A673 (cell line): ENCODE measurements at regions not wholly inside any gene's neighbourhood (a gene's known extent, or its start where the extent isn't known, plus 50 kb on each side); places are given as distances from the start of the nearest gene placed in this dataset.

Source experiments
- BruUV-seq: library from RNA; stranded (reverse); fragments of 400-500 nt; replicated peaks from 2 replicates; lab custom pipeline; 2021; lab: Mats Ljungman, UMichigan
- CTCF ChIA-PET: fragments of 300-600 bp; sonication (Branson Sonifier 250); formaldehyde crosslinking; loops from one replicate; lab custom pipeline; 2022; ENCODE audit warnings: antibody characterized with exemption; lab: Charles Lee
- POLR2A ChIA-PET: fragments of 300-600 bp; sonication (Branson Sonifier 250); formaldehyde crosslinking; loops from one replicate; lab custom pipeline; 2022; ENCODE audit warnings: antibody characterized with exemption; ENCODE audit not compliant: low non-redundant PET; lab: Charles Lee
- DNase-seq: peaks from one replicate; pipeline ENCODE4 v3.0.0-alpha.2; 2015; ENCODE audit warnings: low spot score
- H3K27ac ChIP-seq: fragments of 200-600 bp; sonication (generic); 2 replicates; pipeline ENCODE4 v1.5.1; 2016; ENCODE audit warnings: mixed run types, low read depth, mild to moderate bottlenecking, mixed read lengths, antibody characterized with exemption, low read length; ENCODE audit not compliant: poor library complexity, severe bottlenecking
- H3K27me3 ChIP-seq: fragments of 200-600 bp; sonication (generic); replicated peaks from 2 replicates; pipeline ENCODE4 v1.6.1; 2017; ENCODE audit warnings: mixed run types, low read depth, mild to moderate bottlenecking, mixed read lengths, antibody characterized with exemption, low read length; ENCODE audit not compliant: insufficient read depth, poor library complexity
- H3K36me3 ChIP-seq: fragments of 200-600 bp; sonication (generic); 2 replicates; pipeline ENCODE4 v1.6.1; 2016; ENCODE audit warnings: mixed run types, mild to moderate bottlenecking, mixed read lengths, antibody characterized with exemption, low read length; ENCODE audit not compliant: insufficient read depth, poor library complexity, severe bottlenecking
- H3K4me1 ChIP-seq: fragments of 200-600 bp; sonication (generic); 2 replicates; pipeline ENCODE4 v1.6.1; 2017; ENCODE audit warnings: mixed run types, mild to moderate bottlenecking, mixed read lengths, antibody characterized with exemption, low read length; ENCODE audit not compliant: insufficient read depth, poor library complexity, severe bottlenecking
- H3K4me3 ChIP-seq: fragments of 200-600 bp; sonication (generic); 2 replicates; pipeline ENCODE4 v1.5.1; 2016; ENCODE audit warnings: low read depth, mixed run types, mild to moderate bottlenecking, mixed read lengths, low read length; ENCODE audit not compliant: poor library complexity, severe bottlenecking
- H3K9me3 ChIP-seq: fragments of 200-600 bp; sonication (generic); 2 replicates; pipeline ENCODE4 v1.6.1; 2016; ENCODE audit warnings: mixed run types, low read depth, mild to moderate bottlenecking, mixed read lengths, antibody characterized with exemption, low read length; ENCODE audit not compliant: poor library complexity, severe bottlenecking
- EZH2 ChIP-seq: fragments of 200-600 bp; sonication (generic); IDR thresholded peaks from 2 replicates; pipeline ENCODE4 v1.6.1; 2017; ENCODE audit warnings: borderline replicate concordance, low read depth, mild to moderate bottlenecking, mixed read lengths, antibody characterized with exemption, low read length; ENCODE audit not compliant: poor library complexity, severe bottlenecking
- intact Hi-C: fragments of 100-400 bp; cut with micrococcal nuclease; formaldehyde crosslinking; loops from one replicate; pipeline ENCODE4 v1.10.0; 2022; ENCODE audit not compliant: unreplicated experiment
- TF ChIP-seq, protein P1 (sequence below): fragments of 300-800, 200-600 bp; sonication (generic); conservative IDR thresholded peaks from 2 replicates; pipeline ENCODE4 v1.5.1; 2017; ENCODE audit warnings: low read depth, mild to moderate bottlenecking, antibody characterized with exemption, low read length, moderate library complexity, mixed read lengths

- no peaks in the 10 kb centered on the region for H3K36me3 ChIP-seq
- DNase-seq = no peak
- POLR2A ChIA-PET = no interaction called here
- H3K27ac ChIP-seq = no peak overlapping the region
- no peaks in the 10 kb centered on the region for H3K4me1 ChIP-seq
- H3K4me3 ChIP-seq = no peak overlapping the region
- no peak for TF ChIP-seq EZH2
- TF ChIP-seq, protein P1, sequence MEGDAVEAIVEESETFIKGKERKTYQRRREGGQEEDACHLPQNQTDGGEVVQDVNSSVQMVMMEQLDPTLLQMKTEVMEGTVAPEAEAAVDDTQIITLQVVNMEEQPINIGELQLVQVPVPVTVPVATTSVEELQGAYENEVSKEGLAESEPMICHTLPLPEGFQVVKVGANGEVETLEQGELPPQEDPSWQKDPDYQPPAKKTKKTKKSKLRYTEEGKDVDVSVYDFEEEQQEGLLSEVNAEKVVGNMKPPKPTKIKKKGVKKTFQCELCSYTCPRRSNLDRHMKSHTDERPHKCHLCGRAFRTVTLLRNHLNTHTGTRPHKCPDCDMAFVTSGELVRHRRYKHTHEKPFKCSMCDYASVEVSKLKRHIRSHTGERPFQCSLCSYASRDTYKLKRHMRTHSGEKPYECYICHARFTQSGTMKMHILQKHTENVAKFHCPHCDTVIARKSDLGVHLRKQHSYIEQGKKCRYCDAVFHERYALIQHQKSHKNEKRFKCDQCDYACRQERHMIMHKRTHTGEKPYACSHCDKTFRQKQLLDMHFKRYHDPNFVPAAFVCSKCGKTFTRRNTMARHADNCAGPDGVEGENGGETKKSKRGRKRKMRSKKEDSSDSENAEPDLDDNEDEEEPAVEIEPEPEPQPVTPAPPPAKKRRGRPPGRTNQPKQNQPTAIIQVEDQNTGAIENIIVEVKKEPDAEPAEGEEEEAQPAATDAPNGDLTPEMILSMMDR = no peak
- H3K9me3 ChIP-seq = peaks cover 2% of the 10 kb centered on the region
- intact Hi-C loops = no loop called here
- CTCF ChIA-PET = no interaction called here
- no TSS peak for BruUV-seq
- no peaks in the 10 kb centered on the region for H3K27me3 ChIP-seq
These were observed 1875.9 kb upstream of the CDH9 start for GRCh38 chr5:28914297-28914696.

DNA sequence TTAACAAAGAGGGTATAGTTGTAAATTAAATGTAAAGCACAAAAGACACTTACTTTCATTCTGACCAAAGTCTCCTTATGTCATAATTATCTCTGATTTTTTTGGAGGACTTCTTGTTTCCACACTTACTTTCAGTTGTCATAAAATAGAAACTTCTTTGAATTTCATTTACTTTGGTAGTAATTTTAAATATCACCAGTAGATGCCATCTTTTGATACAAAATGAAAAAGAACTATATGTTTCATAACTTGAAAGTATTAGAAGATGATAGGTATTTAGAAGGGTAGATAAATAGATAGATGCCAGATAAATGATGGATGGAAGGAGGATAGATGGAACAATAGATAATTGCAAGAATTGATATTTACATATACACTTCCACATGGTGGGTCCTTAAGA, 1865.3 kb upstream of the CDH9 start:
- DNase-seq = no peak
- BruUV-seq = no TSS peak
- Histone ChIP-seq H3K9me3 (no peaks in the 10 kb centered on the region), H3K4me1 (no peaks in the 10 kb centered on the region), H3K27me3 (no peaks in the 10 kb centered on the region), H3K4me3 (no peak overlapping the region), H3K36me3 (no peaks in the 10 kb centered on the region), H3K27ac (no peak overlapping the region)
- CTCF ChIA-PET = no interaction called here
- intact Hi-C loops = loop anchor here (5.0 to 10.0 kb wide), 2 partner anchors 909 to 1131 kb away; no protein-coding TSS in a partner anchor
- POLR2A ChIA-PET = no interaction called here
- no peak for TF ChIP-seq EZH2
- TF ChIP-seq, protein P1 = peak; percentile 22; the same call in 1 of the 2 replicates

DNA sequence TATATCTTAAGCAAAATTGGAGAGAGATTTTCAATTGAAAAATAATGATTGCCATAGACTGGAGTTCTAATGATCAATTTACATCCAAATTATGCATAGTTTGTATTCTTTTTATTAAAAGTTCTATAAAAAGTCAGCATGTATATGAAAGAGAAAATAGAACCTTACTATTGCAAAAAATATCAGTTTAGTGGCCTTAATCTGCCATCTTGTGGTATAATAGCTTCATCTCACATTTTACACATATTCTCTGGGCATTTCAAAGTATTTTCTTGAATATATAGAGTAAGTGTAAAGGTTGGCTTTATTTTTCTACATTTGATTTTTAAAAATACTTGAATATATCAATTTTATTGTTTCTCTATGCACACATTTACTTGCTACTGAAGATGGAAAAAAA, 1858.6 kb upstream of the CDH9 start:
- CTCF ChIA-PET = interaction anchor here (0.6 kb wide), 1 partner anchor 552 kb away, joined by 5 read pairs; no protein-coding TSS in a partner anchor
- H3K27me3 ChIP-seq = no peaks in the 10 kb centered on the region
- POLR2A ChIA-PET = no interaction called here
- H3K4me1 ChIP-seq = no peaks in the 10 kb centered on the region
- intact Hi-C loops = loop anchor here (5.0 to 10.0 kb wide), 2 partner anchors 550 to 1872 kb away; no protein-coding TSS in a partner anchor
- no peaks in the 10 kb centered on the region for H3K9me3 ChIP-seq
- no peaks in the 10 kb centered on the region for H3K36me3 ChIP-seq
- TF ChIP-seq, protein P1 = peak; percentile 43; the same call in 1 of the 2 replicates
- no peak for TF ChIP-seq EZH2
- no peak overlapping the region for H3K4me3 ChIP-seq
- no TSS peak for BruUV-seq
- DNase-seq = peak; percentile 18
- no peak overlapping the region for H3K27ac ChIP-seq
